ENCODE measurements at regions not wholly inside any gene's neighbourhood (a gene's known extent, or its start where the extent isn't known, plus 50 kb on each side); places are given as distances from the start of the nearest gene placed in this dataset.

- DNase-seq = no peak
Measured at GRCh38 chr5:34587355-34588241, 68.5 kb upstream of the RAI14 start.

- DNase-seq = no peak
Measured at GRCh38 chr5:34589832-34590231, 66.3 kb upstream of the RAI14 start.

DNA sequence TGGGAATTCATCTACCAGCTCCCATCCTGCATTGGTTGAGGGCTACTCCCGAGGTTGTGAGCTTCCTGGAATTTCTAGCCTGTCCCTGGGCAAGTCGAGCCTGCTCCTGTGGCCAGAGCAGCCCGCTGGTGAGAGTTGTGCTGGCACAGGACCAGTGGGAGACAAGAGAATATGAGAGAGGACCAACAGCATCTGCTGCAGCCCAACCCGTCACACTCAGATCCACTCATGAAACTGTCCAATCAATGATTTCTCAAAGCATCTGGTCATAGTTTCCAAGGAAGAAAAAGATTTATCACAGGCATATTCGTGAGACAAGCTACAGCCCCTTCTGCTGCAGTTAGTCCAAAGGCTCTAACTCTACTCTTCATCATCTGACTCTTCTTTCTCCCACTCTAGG is 64.4 kb upstream of the RAI14 start:
- no peak for DNase-seq

GRCh38 chr5:34597034-34598027 is 58.8 kb upstream of the RAI14 start:
- DNase-seq = no peak

DNA sequence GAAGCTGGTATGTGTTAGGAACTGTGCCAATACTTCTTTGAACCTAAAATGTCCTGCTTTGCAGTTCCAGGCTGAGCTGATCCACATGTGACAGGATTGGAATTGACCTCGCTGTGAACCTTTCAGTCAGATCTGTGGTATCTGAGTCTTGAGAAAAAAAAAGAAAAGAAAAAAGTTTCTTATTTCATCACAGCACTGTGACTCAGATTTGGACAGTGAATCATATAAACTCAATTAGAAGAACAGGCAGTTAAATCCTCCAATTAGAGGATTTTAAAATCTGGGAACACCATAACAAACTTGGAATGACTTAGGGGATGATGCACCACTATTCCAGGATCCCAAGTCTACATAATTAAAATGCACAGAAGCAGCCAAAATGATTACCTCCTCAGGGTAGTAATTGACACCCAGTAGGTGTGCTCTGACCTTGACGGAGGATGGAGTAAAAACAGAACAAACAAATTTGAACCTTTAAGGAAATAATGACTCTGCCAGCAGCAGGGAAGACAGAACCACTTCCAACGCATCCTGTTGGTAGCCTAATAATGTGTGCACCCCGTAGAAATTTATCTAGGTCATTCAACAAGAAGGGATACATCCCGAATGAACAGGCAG is 57.8 kb upstream of the RAI14 start:
- peak; percentile 40 for DNase-seq

- no peak for DNase-seq
Measured at GRCh38 chr5:34599471-34600117, 56.5 kb upstream of the RAI14 start.

DNA sequence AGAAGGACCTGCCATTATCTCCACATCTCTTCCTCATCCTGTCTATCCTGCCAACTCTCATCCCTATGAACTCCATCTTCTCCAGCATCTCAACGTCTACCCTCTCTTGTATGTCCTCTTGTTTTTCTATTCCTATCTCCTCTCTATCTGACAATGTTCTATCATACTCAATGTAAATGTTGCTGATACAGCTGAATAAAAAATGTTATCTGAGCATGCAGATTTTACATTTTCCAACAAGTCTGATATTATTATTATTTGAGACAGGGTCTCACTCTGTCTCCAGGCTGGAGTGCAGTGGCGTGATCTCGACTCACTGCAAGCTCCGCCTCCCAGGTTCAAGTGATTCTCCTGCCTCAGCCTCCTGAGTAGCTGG is 56.0 kb upstream of the RAI14 start:
- no peak for DNase-seq

GRCh38 chr5:34603378-34603777 is 52.8 kb upstream of the RAI14 start:
- DNase-seq = no peak

GRCh38 chr5:34604119-34604675 is 51.9 kb upstream of the RAI14 start:
- DNase-seq = no peak

- DNase-seq = no peak
Measured at GRCh38 chr5:34606101-34606500, 50.0 kb upstream of the RAI14 start.
